T-cell (primary cell): ENCODE measurements at regions not wholly inside any gene's neighbourhood (a gene's known extent, or its start where the extent isn't known, plus 50 kb on each side); places are given as distances from the start of the nearest gene placed in this dataset.

Experiments
- ATAC-seq, 4 experiments: fragments of 200-7000 bp in 3 of 4; fragments of 150-1000 bp in 1 of 4; cut with Tn5 transposase; replicated peaks in 1 of 4; 1 replicate in 3 of 4; 2 replicates in 1 of 4; pipeline ENCODE4 v1.10.0; 2021; ENCODE audit warnings: moderate library complexity in 3 of 4, mild to moderate bottlenecking in 2 of 4, moderate number of reproducible peaks in 1 of 4
- CTCF ChIA-PET, 2 donors: fragments of 300-600 bp; sonication (Branson Sonifier 250); formaldehyde crosslinking; loops; one replicate each; lab custom pipeline; 2022; ENCODE audit warnings: antibody characterized with exemption in 2 of 2; lab: Charles Lee
- POLR2A ChIA-PET, 2 donors: fragments of 300-600 bp; sonication (Branson Sonifier 250); formaldehyde crosslinking; loops; one replicate each; lab custom pipeline; 2022; ENCODE audit warnings: antibody characterized with exemption in 2 of 2; lab: Charles Lee
- DNase-seq, 35 experiments: peaks; one replicate each; pipeline versions ENCODE4 v3.0.0 to v3.0.0-alpha.2; 2013 to 2023
- H3K27ac ChIP-seq: one replicate; pipeline ENCODE4 v1.5.1; 2013; ENCODE audit warnings: low read length
- H3K27me3 ChIP-seq, 2 experiments: replicated peaks in 1 of 2; 1 replicate in 1 of 2; 2 replicates in 1 of 2; pipeline versions ENCODE4 v1.6.1 to v1.7.0; 2013; ENCODE audit warnings: low read length in 1 of 2, mixed read lengths in 1 of 2; ENCODE audit not compliant: control insufficient read depth in 2 of 2, insufficient read depth in 2 of 2; ENCODE audit errors: extremely low read depth in 1 of 2
- H3K36me3 ChIP-seq, 2 donors: 1 replicate in 1 of 2; 2 replicates in 1 of 2; pipeline versions ENCODE4 v1.6.1 to v1.7.0; 2013; ENCODE audit warnings: low read length in 1 of 2; ENCODE audit not compliant: control insufficient read depth in 2 of 2, insufficient read depth in 1 of 2; ENCODE audit errors: extremely low read depth in 1 of 2
- H3K4me1 ChIP-seq, 2 experiments: 1 replicate in 1 of 2; 2 replicates in 1 of 2; pipeline versions ENCODE4 v1.6.1 to v1.7.0; 2013; ENCODE audit warnings: low read length in 2 of 2, mixed read lengths in 1 of 2; ENCODE audit not compliant: insufficient read depth in 2 of 2, control insufficient read depth in 1 of 2; ENCODE audit errors: extremely low read depth in 1 of 2
- H3K4me3 ChIP-seq, 2 donors: 1 replicate in 1 of 2; 2 replicates in 1 of 2; pipeline versions ENCODE4 v1.5.1 to v1.7.0; 2013; ENCODE audit warnings: mild to moderate bottlenecking in 2 of 2, low read length in 1 of 2, moderate library complexity in 1 of 2; ENCODE audit not compliant: control insufficient read depth in 1 of 2; ENCODE audit errors: extremely low read depth in 1 of 2
- H3K9me3 ChIP-seq: 2 replicates; pipeline ENCODE4 v1.7.0; 2013
- H3K27ac Mint-ChIP-seq, 2 donors: one replicate each; pipeline ENCODE4 v1.8.0; 2020 to 2021; ENCODE audit warnings: mild to moderate bottlenecking in 2 of 2, mixed read lengths in 2 of 2
- H3K27me3 Mint-ChIP-seq, 2 donors: one replicate each; pipeline ENCODE4 v1.8.0; 2021 to 2022; ENCODE audit warnings: mixed read lengths in 2 of 2
- H3K36me3 Mint-ChIP-seq: one replicate; pipeline ENCODE4 v1.8.0; 2021; ENCODE audit warnings: mixed read lengths
- H3K4me1 Mint-ChIP-seq, 3 donors: one replicate each; pipeline ENCODE4 v1.8.0; 2020 to 2022; ENCODE audit warnings: mixed read lengths in 3 of 3, mild to moderate bottlenecking in 1 of 3
- H3K4me3 Mint-ChIP-seq, 3 donors: one replicate each; pipeline ENCODE4 v1.8.0; 2020 to 2022; ENCODE audit warnings: mild to moderate bottlenecking in 3 of 3, mixed read lengths in 3 of 3, moderate library complexity in 3 of 3
- H3K9me3 Mint-ChIP-seq, 3 donors: one replicate each; pipeline ENCODE4 v1.8.0; 2020 to 2022; ENCODE audit warnings: mixed read lengths in 3 of 3
- WGBS: methylation state at CpG from one replicate; pipeline ENCODE4 v1.1.5; 2013; ENCODE audit warnings: missing lambda C conversion rate; ENCODE audit not compliant: insufficient coverage; 5-methylcytosine and 5-hydroxymethylcytosine counted together

DNA sequence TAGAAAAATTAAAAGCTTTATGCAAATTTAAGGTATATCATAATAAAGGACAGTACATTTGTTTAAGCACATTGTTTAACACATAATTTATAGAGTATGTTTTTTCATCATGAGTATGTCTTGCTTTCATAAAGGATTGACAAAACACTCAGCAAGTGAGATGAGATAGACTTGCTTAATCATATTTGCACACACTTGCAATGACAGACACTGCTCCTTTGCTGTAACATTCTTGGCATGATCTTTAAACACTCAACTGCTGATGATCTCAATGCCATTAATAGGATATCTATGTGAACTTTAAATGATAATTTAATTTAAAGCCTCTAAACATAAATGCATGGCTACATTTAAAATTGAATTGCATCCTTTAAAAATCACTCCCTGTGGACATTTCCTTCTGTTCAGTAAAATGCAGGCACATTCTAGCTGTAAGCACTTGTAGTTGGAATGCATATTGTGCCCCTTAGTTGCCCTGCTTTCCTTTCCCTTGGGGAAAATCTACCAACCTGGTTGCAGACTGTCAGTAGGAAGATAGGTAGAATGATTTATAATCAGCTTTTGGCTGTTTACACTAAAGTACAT, 979.0 kb downstream of the TMTC2 start:
- no peak overlapping the region for H3K4me3 Mint-ChIP-seq
- Histone ChIP-seq H3K4me1 (no peaks in the 10 kb centered on the region), H3K36me3 (no peaks in the 10 kb centered on the region), H3K27ac (no peak overlapping the region), H3K27me3 (no peaks in the 10 kb centered on the region), H3K9me3 (peaks cover 2% of the 10 kb centered on the region), H3K4me3 (no peak overlapping the region)
- peaks cover 0 to 7% (median 0%) of the 10 kb centered on the region in 3 donors for H3K9me3 Mint-ChIP-seq
- CTCF ChIA-PET, result no interaction called here
- H3K27ac Mint-ChIP-seq, result no peak overlapping the region
- POLR2A ChIA-PET, result no interaction called here
- DNase-seq (no peak), ATAC-seq (no peak)
- H3K27me3 Mint-ChIP-seq, result no peaks in the 10 kb centered on the region
- H3K36me3 Mint-ChIP-seq, result no peaks in the 10 kb centered on the region
- H3K4me1 Mint-ChIP-seq, result no peaks in the 10 kb centered on the region

DNA sequence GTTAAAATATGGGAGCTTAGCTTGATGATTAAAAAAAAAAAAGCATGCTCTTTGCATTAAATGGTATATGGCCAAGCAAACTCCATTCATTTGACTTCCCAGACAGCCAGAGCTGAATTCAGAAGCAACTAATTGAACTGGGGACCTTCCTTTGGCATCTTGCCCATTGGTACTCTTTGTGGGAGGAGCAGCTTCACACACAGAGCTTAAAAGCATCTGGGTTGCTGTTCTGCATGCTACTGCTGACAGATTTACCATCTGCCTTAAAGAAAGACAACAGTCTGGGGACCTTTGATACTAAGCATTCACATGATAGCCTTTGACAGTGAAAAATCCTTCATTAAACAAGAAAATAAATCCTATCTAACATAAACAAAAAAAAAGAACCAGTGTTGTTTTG, 977.9 kb downstream of the TMTC2 start:
- Histone ChIP-seq H3K27ac (no peak overlapping the region), H3K36me3 (no peaks in the 10 kb centered on the region), H3K9me3 (peaks cover 2% of the 10 kb centered on the region), H3K4me1 (no peaks in the 10 kb centered on the region), H3K27me3 (no peaks in the 10 kb centered on the region), H3K4me3 (no peak overlapping the region)
- Mint-ChIP-seq H3K27me3 (no peaks in the 10 kb centered on the region), H3K9me3 (peaks cover 0 to 7% (median 0%) of the 10 kb centered on the region in 3 donors), H3K4me1 (no peaks in the 10 kb centered on the region), H3K36me3 (no peaks in the 10 kb centered on the region), H3K27ac (no peak overlapping the region), H3K4me3 (no peak overlapping the region)
- ChIA-PET CTCF (no interaction called here), POLR2A (no interaction called here)
- DNase-seq (no peak), ATAC-seq (no peak)

DNA sequence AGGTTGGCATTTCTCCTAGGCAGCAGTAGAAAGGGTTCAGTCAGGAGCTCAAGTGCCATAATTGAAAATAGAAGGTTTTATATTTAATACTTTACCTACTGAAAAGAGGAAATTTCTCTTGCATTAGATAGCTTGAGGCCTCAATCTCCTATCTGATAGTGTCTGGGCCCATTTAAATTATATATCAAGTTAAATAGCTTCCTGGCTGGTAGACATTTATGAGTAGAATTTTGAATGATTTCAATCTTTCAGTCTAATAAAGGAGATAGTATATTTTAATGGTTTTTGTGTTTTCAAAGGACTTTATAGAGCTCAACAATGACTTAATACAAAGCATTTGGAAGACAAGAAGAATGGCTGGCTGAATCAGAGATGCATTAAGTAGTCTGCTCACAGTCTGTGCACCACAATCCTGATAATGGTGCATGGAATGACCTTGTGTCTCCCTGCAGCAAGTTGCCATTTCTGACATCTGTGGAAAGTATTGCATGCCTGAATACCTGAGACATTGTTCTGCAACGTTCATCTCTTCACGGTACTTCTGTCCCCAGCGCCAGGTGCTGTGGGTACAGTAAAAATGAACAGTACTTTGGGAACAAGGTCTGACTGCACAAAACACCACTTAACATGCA, 974.1 kb downstream of the TMTC2 start:
- ChIA-PET POLR2A (no interaction called here), CTCF (no interaction called here)
- ATAC-seq, result no peak

DNA sequence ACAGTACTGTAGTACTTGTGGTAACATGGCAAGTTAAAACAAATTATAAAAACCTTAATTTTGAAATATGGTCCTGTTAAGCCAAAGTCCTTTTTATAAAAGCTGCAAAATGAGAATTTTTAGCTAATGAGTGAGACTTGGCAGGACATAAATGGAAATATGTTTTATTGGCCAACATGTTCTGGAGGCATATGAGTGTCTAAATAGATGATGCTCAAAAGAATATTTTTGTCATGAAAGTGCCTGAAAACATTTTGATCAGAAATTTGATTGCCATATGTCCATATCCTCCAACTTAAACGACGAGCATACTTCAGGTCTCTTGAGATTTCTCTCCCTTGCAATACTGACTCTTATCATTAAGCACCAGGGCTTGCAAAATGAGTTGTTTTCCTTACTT, 972.6 kb downstream of the TMTC2 start:
- H3K27me3 Mint-ChIP-seq, result no peaks in the 10 kb centered on the region
- CTCF ChIA-PET, result interaction anchor here in 1 of 2 donors (0.6 kb wide), 1 partner anchor 363 kb away, joined by 3 read pairs; no protein-coding TSS in a partner anchor

More for the DNA sequence above, 974.1 kb downstream of the TMTC2 start:
- H3K4me1 Mint-ChIP-seq, result no peaks in the 10 kb centered on the region
- H3K27ac ChIP-seq, result no peak overlapping the region
- no peak for DNase-seq
- H3K27me3 ChIP-seq, result no peaks in the 10 kb centered on the region
- WGBS, result 90% methylated on average over 2 of the region's 3 CpGs
- H3K4me1 ChIP-seq, result no peaks in the 10 kb centered on the region
- peaks cover 0 to 7% (median 0%) of the 10 kb centered on the region in 3 donors for H3K9me3 Mint-ChIP-seq
- H3K9me3 ChIP-seq, result peaks cover 4% of the 10 kb centered on the region
- no peak overlapping the region for H3K27ac Mint-ChIP-seq
- no peak overlapping the region for H3K4me3 Mint-ChIP-seq
- no peaks in the 10 kb centered on the region for H3K27me3 Mint-ChIP-seq
- no peak overlapping the region for H3K4me3 ChIP-seq
- no peaks in the 10 kb centered on the region for H3K36me3 ChIP-seq
- H3K36me3 Mint-ChIP-seq, result no peaks in the 10 kb centered on the region

DNA sequence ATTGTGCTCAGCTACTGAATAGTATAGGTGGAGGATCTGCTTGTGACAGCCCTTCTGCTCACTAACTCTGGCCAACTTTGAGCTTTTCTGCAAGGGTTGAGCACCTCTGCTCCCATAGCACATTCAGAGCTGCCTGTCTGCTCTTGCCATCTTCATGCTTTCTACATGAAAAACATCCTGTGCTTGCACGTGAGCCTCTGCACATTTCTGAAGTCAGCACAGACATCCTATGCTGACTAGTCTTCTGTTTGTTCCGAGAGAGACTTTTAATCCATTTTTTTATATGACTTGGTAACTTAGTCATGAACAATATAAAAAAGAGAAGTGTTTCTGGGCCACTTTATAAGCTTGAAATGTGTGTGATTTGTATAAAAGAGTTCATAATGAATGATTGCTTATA, 969.3 kb downstream of the TMTC2 start:
- H3K4me3 Mint-ChIP-seq, result no peak overlapping the region
- H3K4me1 ChIP-seq, result no peaks in the 10 kb centered on the region
- no peaks in the 10 kb centered on the region for H3K36me3 ChIP-seq
- H3K9me3 Mint-ChIP-seq, result peaks cover under 1 to 20% (median 9%) of the 10 kb centered on the region in 3 donors
- H3K36me3 Mint-ChIP-seq, result no peaks in the 10 kb centered on the region
- POLR2A ChIA-PET, result no interaction called here
- no peak overlapping the region for H3K27ac Mint-ChIP-seq
- no peak for ATAC-seq
- H3K27me3 Mint-ChIP-seq, result no peaks in the 10 kb centered on the region
- no peaks in the 10 kb centered on the region for H3K27me3 ChIP-seq
- DNase-seq, result no peak
- CTCF ChIA-PET, result no interaction called here
- H3K4me1 Mint-ChIP-seq, result no peaks in the 10 kb centered on the region
- H3K27ac ChIP-seq, result no peak overlapping the region
- peaks cover 2% of the 10 kb centered on the region for H3K9me3 ChIP-seq
- WGBS, result 67% methylated on average over 1 of the region's 2 CpGs
- H3K4me3 ChIP-seq, result no peak overlapping the region

More for the DNA sequence above, 972.6 kb downstream of the TMTC2 start:
- Histone ChIP-seq H3K4me1 (no peaks in the 10 kb centered on the region), H3K36me3 (no peaks in the 10 kb centered on the region), H3K9me3 (peaks cover 2% of the 10 kb centered on the region), H3K27ac (no peak overlapping the region), H3K4me3 (no peak overlapping the region), H3K27me3 (no peaks in the 10 kb centered on the region)
- WGBS, result no CpG with 5 or more reads among the region's 2 CpGs
- Mint-ChIP-seq H3K4me1 (no peaks in the 10 kb centered on the region), H3K27ac (no peak overlapping the region), H3K9me3 (peaks cover 0 to 11% (median 0%) of the 10 kb centered on the region in 3 donors), H3K36me3 (no peaks in the 10 kb centered on the region), H3K4me3 (no peak overlapping the region)
- no peak for DNase-seq
- ATAC-seq, result no peak
- POLR2A ChIA-PET, result no interaction called here

DNA sequence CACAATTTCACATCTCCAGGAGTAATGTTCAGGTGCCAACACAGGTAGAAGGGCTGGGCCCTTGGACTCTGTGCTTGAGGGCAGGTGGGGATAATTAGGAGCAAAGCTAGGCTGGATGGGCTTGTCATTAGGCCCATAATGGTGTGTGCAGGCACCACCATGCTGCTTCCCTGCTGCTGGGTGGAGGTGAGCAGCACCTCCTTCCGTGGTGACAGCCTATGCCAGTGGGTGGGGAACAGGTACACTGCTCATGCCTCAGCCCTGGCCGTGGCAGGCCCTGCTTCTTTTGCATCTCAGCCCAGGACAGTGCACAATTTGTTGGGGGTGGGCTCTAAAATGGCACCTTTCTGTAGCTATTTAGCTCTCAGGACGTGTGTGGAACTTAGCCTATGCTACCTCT, 955.5 kb downstream of the TMTC2 start:
- no peaks in the 10 kb centered on the region for H3K27me3 ChIP-seq
- Mint-ChIP-seq H3K27ac (no peak overlapping the region), H3K4me1 (no peaks in the 10 kb centered on the region), H3K36me3 (no peaks in the 10 kb centered on the region), H3K9me3 (peaks cover 2 to 15% (median 4%) of the 10 kb centered on the region in 3 donors), H3K4me3 (no peak overlapping the region), H3K27me3 (no peaks in the 10 kb centered on the region)
- ChIA-PET POLR2A (no interaction called here), CTCF (no interaction called here)
- H3K36me3 ChIP-seq, result no peaks in the 10 kb centered on the region
- 40% methylated on average over 1 of the region's 3 CpGs for WGBS
- no peak for ATAC-seq
- DNase-seq, result no peak
- no peaks in the 10 kb centered on the region for H3K9me3 ChIP-seq
- no peak overlapping the region for H3K27ac ChIP-seq
- H3K4me1 ChIP-seq, result no peaks in the 10 kb centered on the region
- no peak overlapping the region for H3K4me3 ChIP-seq
